HepG2 (cell line): ENCODE measurements at regions not wholly inside any gene's neighbourhood (a gene's known extent, or its start where the extent isn't known, plus 50 kb on each side); places are given as distances from the start of the nearest gene placed in this dataset.

Experiments
- ATAC-seq: fragments of 200-7000 bp; cut with Tn5 transposase; 3 replicates; pipeline ENCODE4 v1.9.1; 2020; ENCODE audit warnings: mild to moderate bottlenecking, moderate library complexity
- BruUV-seq: library from RNA; stranded (reverse); fragments of 400-500 nt; replicated peaks from 2 replicates; lab custom pipeline; 2021; lab: Mats Ljungman, UMichigan
- CTCF ChIA-PET: fragments of 300-600 bp; formaldehyde crosslinking; extraction: SDS; loops from one replicate; lab custom pipeline; 2021; ENCODE audit warnings: low total read pairs, inconsistent platforms, low intra/inter-chr PET ratio; lab: Yijun Ruan, JAX
- POLR2A ChIA-PET: fragments of 350-600 bp; sonication (Branson Sonifier 250); formaldehyde crosslinking; loops from one replicate; lab custom pipeline; 2020; ENCODE audit warnings: antibody characterized with exemption, inconsistent platforms; lab: Yijun Ruan, JAX
- DNase-seq: peaks from one replicate; pipeline ENCODE4 v3.0.0-alpha.2; 2015; ENCODE audit warnings: low spot score
- FAIRE-seq: peaks from 3 replicates; lab custom pipeline; 2011; peaks lifted over from hg19 to GRCh38; lab: Jason Lieb, UNC
- H2AFZ ChIP-seq: one replicate; pipeline ENCODE4 v1.6.1; 2011; ENCODE audit warnings: low read length, inconsistent platforms
- H3K27ac ChIP-seq: fragments of 300-600 bp; 3 replicates; pipeline ENCODE4 v1.8.0; 2011; ENCODE audit warnings: mixed run types, mild to moderate bottlenecking, mixed read lengths, low read length, inconsistent platforms; ENCODE audit not compliant: insufficient read depth; ENCODE audit errors: extremely low read length
- H3K27me3 ChIP-seq, 2 experiments: fragments of 200-600 bp in 1 of 2; 2 replicates in 1 of 2; 3 replicates in 1 of 2; pipeline versions ENCODE4 v1.6.0 to v1.8.0; 2011; ENCODE audit warnings: low read length in 2 of 2, mild to moderate bottlenecking in 2 of 2, moderate library complexity in 2 of 2, inconsistent platforms in 1 of 2; ENCODE audit not compliant: insufficient read depth in 2 of 2, control insufficient read depth in 1 of 2
- H3K36me3 ChIP-seq, 2 experiments: fragments of 200-600 bp in 1 of 2; replicated peaks in 1 of 2; 2 replicates in 1 of 2; 3 replicates in 1 of 2; pipeline versions ENCODE4 v1.5.1 to v1.8.0; 2011; ENCODE audit warnings: low read length in 2 of 2, inconsistent platforms in 1 of 2; ENCODE audit not compliant: insufficient read depth in 2 of 2, control insufficient read depth in 1 of 2
- H3K4me1 ChIP-seq: 2 replicates; pipeline ENCODE4 v1.5.1; 2012; ENCODE audit warnings: low read length, inconsistent platforms; ENCODE audit not compliant: insufficient read depth
- H3K4me2 ChIP-seq: 2 replicates; pipeline ENCODE4 v1.6.0; 2011; ENCODE audit warnings: low read depth, low read length, inconsistent platforms
- H3K4me3 ChIP-seq, 3 experiments: fragments of 200-600 bp in 1 of 3; sonication (generic), shearing (Covaris generic) in 1 of 3; replicated peaks in 1 of 3; 2 replicates each; pipeline ENCODE4 v1.5.1; 2011 to 2016; ENCODE audit warnings: low read length in 3 of 3, inconsistent platforms in 2 of 3, low read depth in 2 of 3, mild to moderate bottlenecking in 2 of 3, control low read depth in 1 of 3, mixed read lengths in 1 of 3; ENCODE audit not compliant: insufficient read depth in 1 of 3
- H3K79me2 ChIP-seq: one replicate; pipeline ENCODE4 v1.6.1; 2011; ENCODE audit warnings: low read length, inconsistent platforms; ENCODE audit not compliant: insufficient read depth
- H3K9ac ChIP-seq: 2 replicates; pipeline ENCODE4 v1.6.0; 2011; ENCODE audit warnings: mild to moderate bottlenecking, low read depth, low read length, inconsistent platforms; ENCODE audit not compliant: insufficient read depth
- H3K9me3 ChIP-seq: 2 replicates; pipeline ENCODE4 v1.5.1; 2012; ENCODE audit warnings: mild to moderate bottlenecking, low read length
- H4K20me1 ChIP-seq: 2 replicates; pipeline ENCODE4 v1.6.0; 2011; ENCODE audit warnings: inconsistent platforms, mild to moderate bottlenecking, low read length, moderate library complexity; ENCODE audit not compliant: insufficient read depth
- ATF7-NPFF ChIP-seq: sonication (generic); formaldehyde crosslinking; IDR thresholded peaks from 2 replicates; pipeline ENCODE4 v1.8.1; 2023; ENCODE audit warnings: mild to moderate bottlenecking, low read depth, missing genetic modification reagents, moderate library complexity
- CHCHD3 ChIP-seq: sonication (generic); formaldehyde crosslinking; IDR thresholded peaks from 2 replicates; pipeline ENCODE4 v1.8.0; 2022; ENCODE audit warnings: mild to moderate bottlenecking, missing genetic modification reagents, moderate library complexity
- EEA1 ChIP-seq: sonication (generic); formaldehyde crosslinking; IDR thresholded peaks from 2 replicates; pipeline ENCODE4 v1.5.1; 2020; ENCODE audit warnings: mild to moderate bottlenecking, missing genetic modification reagents, borderline replicate concordance
- ELK4 ChIP-seq: sonication (generic); formaldehyde crosslinking; IDR thresholded peaks from 2 replicates; pipeline ENCODE4 v1.9.0; 2021; ENCODE audit warnings: missing genetic modification reagents, borderline replicate concordance
- ETV6 ChIP-seq: sonication (generic); formaldehyde crosslinking; conservative IDR thresholded peaks from 2 replicates; pipeline ENCODE4 v1.4.0; 2020; ENCODE audit warnings: missing genetic modification reagents
- MYPOP ChIP-seq: sonication (generic); formaldehyde crosslinking; IDR thresholded peaks from 2 replicates; pipeline ENCODE4 v1.8.1; 2023; ENCODE audit warnings: mild to moderate bottlenecking, moderate library complexity, missing genetic modification reagents
- PHF20 ChIP-seq: sonication (generic); formaldehyde crosslinking; IDR thresholded peaks from 2 replicates; pipeline ENCODE4 v1.5.0; 2020; ENCODE audit warnings: mild to moderate bottlenecking, missing genetic modification reagents
- RFX1 ChIP-seq: fragments of 450-650 bp; IDR thresholded peaks from 2 replicates; pipeline ENCODE4 v1.6.1; 2017
- RNF2 ChIP-seq: fragments of 450-650 bp; conservative IDR thresholded peaks from 2 replicates; pipeline ENCODE4 v1.6.1; 2016; ENCODE audit warnings: low read depth
- SAP130 ChIP-seq: IDR thresholded peaks from 2 replicates; pipeline ENCODE4 v1.6.1; 2016; ENCODE audit warnings: low read depth
- SIN3B ChIP-seq: fragments of 150-350 bp; IDR thresholded peaks from 2 replicates; pipeline ENCODE4 v1.6.1; 2014; ENCODE audit warnings: low read length
- SMAD3 ChIP-seq: sonication (generic); formaldehyde crosslinking; IDR thresholded peaks from 2 replicates; pipeline ENCODE4 v1.4.0; 2020; ENCODE audit warnings: missing genetic modification reagents
- TBX2 ChIP-seq: sonication (generic); formaldehyde crosslinking; IDR thresholded peaks from 2 replicates; pipeline ENCODE4 v1.5.0; 2020; ENCODE audit warnings: missing genetic modification reagents, mild to moderate bottlenecking, borderline replicate concordance
- TOE1 ChIP-seq: sonication (generic); formaldehyde crosslinking; IDR thresholded peaks from 2 replicates; pipeline ENCODE4 v1.4.0; 2020; ENCODE audit warnings: mild to moderate bottlenecking, missing genetic modification reagents
- TRIM22 ChIP-seq: fragments of 450-650 bp; IDR thresholded peaks from 2 replicates; pipeline ENCODE4 v1.6.1; 2017
- ZNF230 ChIP-seq: sonication (generic); formaldehyde crosslinking; IDR thresholded peaks from 2 replicates; pipeline ENCODE4 v1.4.0; 2020; ENCODE audit warnings: mild to moderate bottlenecking, missing genetic modification reagents
- ZNF598 ChIP-seq: sonication (generic); formaldehyde crosslinking; IDR thresholded peaks from 2 replicates; pipeline ENCODE4 v1.5.1; 2020; ENCODE audit warnings: mild to moderate bottlenecking, missing genetic modification reagents, borderline replicate concordance
- WGBS: methylation state at CpG from one replicate; pipeline ENCODE4 v1.1.6; 2017; ENCODE audit warnings: low lambda C conversion rate; 5-methylcytosine and 5-hydroxymethylcytosine counted together
- in situ Hi-C: cut with HindIII; loops from 2 replicates; pipeline ENCODE4 v1.10.0; 2017; ENCODE audit warnings: low pct_unique_long_range_greater_than_20kb; ENCODE audit not compliant: extremely low pct_ligation_motif_present
- intact Hi-C: fragments of 100-400 bp; cut with micrococcal nuclease; formaldehyde crosslinking; loops from one replicate; pipeline ENCODE4 v1.10.0; 2022; ENCODE audit not compliant: unreplicated experiment
- TF ChIP-seq, protein P1 (sequence below): sonication (generic); formaldehyde crosslinking; IDR thresholded peaks from 2 replicates; pipeline ENCODE4 v1.4.0; 2020; ENCODE audit warnings: missing genetic modification reagents

DNA sequence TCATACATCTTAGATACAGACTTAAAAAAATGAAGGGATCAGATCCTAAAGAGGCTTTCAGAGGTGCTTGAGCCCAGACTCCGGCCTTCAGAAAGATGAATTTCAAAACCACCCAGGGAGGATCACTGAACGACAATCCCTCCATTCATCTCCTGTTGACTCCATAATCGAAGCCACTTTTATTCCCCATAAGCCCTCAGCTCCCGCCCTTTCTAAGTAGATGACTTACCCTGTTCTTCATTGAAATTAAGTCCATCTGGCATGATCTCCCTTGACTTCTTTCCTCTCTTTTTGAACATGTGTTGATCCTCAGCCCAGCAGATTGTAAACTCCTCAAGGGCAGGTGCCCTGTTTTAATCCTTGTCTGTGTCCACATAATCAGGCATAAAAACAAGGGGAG is 50.8 kb upstream of the ASTN2 start:
- Histone ChIP-seq H3K4me1 (peaks cover 10% of the 10 kb centered on the region), H3K4me3 (no peak overlapping the region), H3K27me3 (no peaks in the 10 kb centered on the region), H3K79me2 (no peaks in the 10 kb centered on the region), H4K20me1 (no peaks in the 10 kb centered on the region), H3K9me3 (no peaks in the 10 kb centered on the region), H3K27ac (no peak overlapping the region), H3K9ac (no peak overlapping the region), H2AFZ (no peak overlapping the region), H3K4me2 (no peak overlapping the region), H3K36me3 (no peaks in the 10 kb centered on the region)
- intact Hi-C loops (no loop called here), in situ Hi-C loops (no loop called here)
- POLR2A ChIA-PET: no interaction called here
- no TSS peak for BruUV-seq
- TF ChIP-seq RFX1: no peak
- no peak for TF ChIP-seq ELK4 (CRISPR knock-in tag)
- no peak for TF ChIP-seq SAP130
- TF ChIP-seq TOE1 (CRISPR knock-in tag): no peak
- no peak for TF ChIP-seq CHCHD3
- TF ChIP-seq ATF7-NPFF (CRISPR knock-in tag): no peak
- TF ChIP-seq EEA1: no peak
- no peak for TF ChIP-seq PHF20 (CRISPR knock-in tag)
- TF ChIP-seq TRIM22: no peak
- TF ChIP-seq SIN3B: no peak
- TF ChIP-seq RNF2: no peak
- no peak for TF ChIP-seq TBX2
- TF ChIP-seq, protein P1, sequence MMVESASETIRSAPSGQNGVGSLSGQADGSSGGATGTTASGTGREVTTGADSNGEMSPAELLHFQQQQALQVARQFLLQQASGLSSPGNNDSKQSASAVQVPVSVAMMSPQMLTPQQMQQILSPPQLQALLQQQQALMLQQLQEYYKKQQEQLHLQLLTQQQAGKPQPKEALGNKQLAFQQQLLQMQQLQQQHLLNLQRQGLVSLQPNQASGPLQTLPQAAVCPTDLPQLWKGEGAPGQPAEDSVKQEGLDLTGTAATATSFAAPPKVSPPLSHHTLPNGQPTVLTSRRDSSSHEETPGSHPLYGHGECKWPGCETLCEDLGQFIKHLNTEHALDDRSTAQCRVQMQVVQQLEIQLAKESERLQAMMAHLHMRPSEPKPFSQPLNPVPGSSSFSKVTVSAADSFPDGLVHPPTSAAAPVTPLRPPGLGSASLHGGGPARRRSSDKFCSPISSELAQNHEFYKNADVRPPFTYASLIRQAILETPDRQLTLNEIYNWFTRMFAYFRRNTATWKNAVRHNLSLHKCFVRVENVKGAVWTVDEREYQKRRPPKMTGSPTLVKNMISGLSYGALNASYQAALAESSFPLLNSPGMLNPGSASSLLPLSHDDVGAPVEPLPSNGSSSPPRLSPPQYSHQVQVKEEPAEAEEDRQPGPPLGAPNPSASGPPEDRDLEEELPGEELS (CRISPR knock-in tag): no peak
- TF ChIP-seq ETV6: no peak
- TF ChIP-seq SMAD3 (CRISPR knock-in tag): no peak
- TF ChIP-seq ZNF598: no peak
- TF ChIP-seq MYPOP (CRISPR knock-in tag): no peak
- no peak for TF ChIP-seq ZNF230 (CRISPR knock-in tag)
- CTCF ChIA-PET: no interaction called here
- FAIRE-seq (no peak), ATAC-seq (no peak), DNase-seq (no peak)
- WGBS: 5% methylated on average over 4 of the region's 4 CpGs
